ENCODE measurements at regions not wholly inside any gene's neighbourhood (a gene's known extent, or its start where the extent isn't known, plus 50 kb on each side); places are given as distances from the start of the nearest gene placed in this dataset.

DNA sequence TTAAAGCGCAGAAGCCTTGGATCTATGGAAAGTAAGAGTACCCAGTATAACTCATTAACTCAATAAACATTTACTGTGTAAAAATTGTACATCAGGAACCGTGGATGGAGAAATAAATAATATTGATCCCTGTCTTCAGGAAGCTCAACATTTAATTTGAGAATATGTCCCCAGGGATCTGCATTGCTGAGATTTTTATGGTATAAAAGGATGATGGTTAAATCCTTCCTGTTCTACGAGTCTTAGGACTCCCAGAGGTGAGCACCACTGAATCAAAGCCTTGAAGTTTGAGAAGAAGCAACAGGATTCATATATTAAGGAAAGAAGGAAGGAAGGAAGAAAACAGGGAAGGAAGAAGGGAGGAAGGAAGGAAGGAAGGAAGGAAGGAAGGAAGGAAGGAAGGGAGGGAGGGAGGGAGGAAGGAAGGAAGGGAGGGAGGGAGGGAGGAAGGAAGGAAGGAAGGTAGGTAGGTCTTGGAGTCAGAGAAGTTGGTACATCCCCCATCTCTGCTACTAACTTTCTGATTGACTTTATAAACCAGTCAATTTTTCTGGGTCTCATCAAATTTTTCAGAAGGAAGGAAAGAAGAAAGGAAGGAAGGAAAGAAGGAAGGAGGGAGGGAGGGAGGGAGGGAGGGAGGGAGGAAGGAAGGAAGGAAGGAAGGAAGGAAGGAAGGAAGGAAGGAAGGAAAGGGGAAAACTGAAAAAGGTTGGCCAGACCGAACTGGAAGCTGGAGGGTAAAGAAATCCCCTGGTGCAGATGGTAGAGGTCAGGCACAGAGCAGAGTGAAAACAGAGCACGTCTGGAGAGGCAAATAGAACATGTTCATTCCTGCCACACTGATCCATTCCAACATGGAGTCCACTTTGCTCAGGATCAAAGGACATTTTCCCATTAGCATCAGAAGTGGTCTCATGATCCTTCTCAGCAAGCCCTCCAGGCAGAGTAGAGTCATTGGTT is 422.2 kb upstream of the CDH11 start:
- Histone ChIP-seq H4K8ac (ENCODE audit: extremely low read depth, insufficient read depth, low read length) (no peak overlapping the region), H3K27ac (ENCODE audit: low read depth, low read length) (no peak overlapping the region), H3K79me2 (ENCODE audit: control insufficient read depth in 1 of 2, insufficient read depth in 2 of 2, low read length in 2 of 2) (no peaks in the 10 kb centered on the region), H3K4me2 (ENCODE audit: insufficient read depth in 1 of 2, low read depth in 2 of 2, low read length in 2 of 2) (no peak overlapping the region), H4K5ac (ENCODE audit: insufficient read length, low read depth, low read length) (no peak overlapping the region), H3K56ac (replicated peaks; ENCODE audit: insufficient read length, low read depth, low read length) (no peak overlapping the region), H3K4me3 (ENCODE audit: extremely low read depth in 1 of 4, insufficient read depth in 2 of 4, low read depth in 3 of 4, low read length in 4 of 4) (no peak overlapping the region), H2AK5ac (ENCODE audit: low read depth, low read length) (no peak overlapping the region), H4K20me1 (replicated peaks in 1 of 2; ENCODE audit: control insufficient read depth in 1 of 2, insufficient read depth in 2 of 2, low read length in 2 of 2) (no peaks in the 10 kb centered on the region), H3K4ac (replicated peaks; ENCODE audit: insufficient read length, low read depth, low read length) (no peak overlapping the region), H2BK20ac (ENCODE audit: low read length) (no peak overlapping the region), H3K79me1 (ENCODE audit: low read depth, low read length) (no peaks in the 10 kb centered on the region), H2BK5ac (ENCODE audit: low read depth, low read length) (no peak overlapping the region), H2BK15ac (ENCODE audit: low read length) (no peak overlapping the region), H2BK12ac (ENCODE audit: low read depth, low read length) (no peak overlapping the region; the same call in 1 of the 2 replicates), H3K4me1 (replicated peaks in 1 of 4; ENCODE audit: control insufficient read depth in 3 of 4, insufficient read depth in 4 of 4, low read length in 3 of 4) (peaks cover 0 to 12% (median under 1%) of the 10 kb centered on the region in 4 experiments; a peak in 4 of 7 replicates), H4K91ac (replicated peaks; ENCODE audit: insufficient read length, low read length) (no peak overlapping the region), H3K18ac (ENCODE audit: extremely low read depth, low read length) (no peak overlapping the region), H3K9ac (replicated peaks in 1 of 4; ENCODE audit: extremely low read depth in 1 of 4, low read depth in 3 of 4, low read length in 3 of 4) (no peak overlapping the region), H3K23ac (ENCODE audit: insufficient read length) (no peak overlapping the region), H2BK120ac (replicated peaks; ENCODE audit: low read depth, low read length) (no peak overlapping the region), H3K14ac (ENCODE audit: insufficient read length) (no peak overlapping the region), H3K27me3 (replicated peaks in 1 of 4; ENCODE audit: control insufficient read depth in 3 of 4, extremely low read depth in 1 of 4, insufficient read depth in 3 of 4, low read length in 3 of 4) (no peaks in the 10 kb centered on the region), H2AFZ (ENCODE audit: low read length) (no peak overlapping the region), H3K23me2 (ENCODE audit: low read depth, low read length) (no peaks in the 10 kb centered on the region; the same call in 1 of the 2 replicates), H3K9me3 (ENCODE audit: insufficient read depth in 2 of 2, low read depth in 1 of 2, low read length in 1 of 2) (no peaks in the 10 kb centered on the region), H3K36me3 (ENCODE audit: control insufficient read depth in 2 of 4, insufficient read depth in 4 of 4, low read length in 3 of 4) (no peaks in the 10 kb centered on the region)
- no peak for FAIRE-seq
- 94% methylated on average over 4 of the region's 5 CpGs; no CpG with 5 or more reads in 1 of the 2 experiments for WGBS, 2 experiments (ENCODE audit: extremely low coverage in 1 of 2, insufficient coverage in 1 of 2, insufficient read length in 1 of 2, insufficient replicate concordance in 2 of 2, low coverage in 1 of 2, low lambda C conversion rate in 2 of 2, missing lambda C conversion rate in 1 of 2)
- no peak for DNase-seq (ENCODE audit: low read depth in 1 of 2, low spot score in 2 of 2)
- ChIA-PET POLR2A (ENCODE audit: partially characterized antibody) (no interaction called here), CTCF (ENCODE audit: partially characterized antibody) (no interaction called here)
- no peak for TF ChIP-seq CEBPB (IDR thresholded peaks at IDR 0.05; ENCODE audit: low read depth, low read length)
- no peak for TF ChIP-seq NRF1 (IDR thresholded peaks at IDR 0.05; ENCODE audit: low read depth, low read length)
- TF ChIP-seq KDM1A (IDR thresholded peaks at IDR 0.05; ENCODE audit: borderline replicate concordance, low read length) = no peak
- no peak for TF ChIP-seq HDAC2 (IDR thresholded peaks at IDR 0.05; ENCODE audit: borderline replicate concordance in 1 of 2, low read depth in 2 of 2, low read length in 2 of 2)
- no peak for TF ChIP-seq NANOG (IDR thresholded peaks at IDR 0.05; ENCODE audit: insufficient read depth, low read depth, low read length, poor library complexity, severe bottlenecking)
- no peak for TF ChIP-seq EZH2 (IDR thresholded peaks at IDR 0.05; ENCODE audit: low read depth, low read length, severe bottlenecking)
- TF ChIP-seq, protein P1, sequence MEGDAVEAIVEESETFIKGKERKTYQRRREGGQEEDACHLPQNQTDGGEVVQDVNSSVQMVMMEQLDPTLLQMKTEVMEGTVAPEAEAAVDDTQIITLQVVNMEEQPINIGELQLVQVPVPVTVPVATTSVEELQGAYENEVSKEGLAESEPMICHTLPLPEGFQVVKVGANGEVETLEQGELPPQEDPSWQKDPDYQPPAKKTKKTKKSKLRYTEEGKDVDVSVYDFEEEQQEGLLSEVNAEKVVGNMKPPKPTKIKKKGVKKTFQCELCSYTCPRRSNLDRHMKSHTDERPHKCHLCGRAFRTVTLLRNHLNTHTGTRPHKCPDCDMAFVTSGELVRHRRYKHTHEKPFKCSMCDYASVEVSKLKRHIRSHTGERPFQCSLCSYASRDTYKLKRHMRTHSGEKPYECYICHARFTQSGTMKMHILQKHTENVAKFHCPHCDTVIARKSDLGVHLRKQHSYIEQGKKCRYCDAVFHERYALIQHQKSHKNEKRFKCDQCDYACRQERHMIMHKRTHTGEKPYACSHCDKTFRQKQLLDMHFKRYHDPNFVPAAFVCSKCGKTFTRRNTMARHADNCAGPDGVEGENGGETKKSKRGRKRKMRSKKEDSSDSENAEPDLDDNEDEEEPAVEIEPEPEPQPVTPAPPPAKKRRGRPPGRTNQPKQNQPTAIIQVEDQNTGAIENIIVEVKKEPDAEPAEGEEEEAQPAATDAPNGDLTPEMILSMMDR (IDR thresholded peaks at IDR 0.05; ENCODE audit: control extremely low read depth in 1 of 3, insufficient read depth in 1 of 3, low read depth in 1 of 3, low read length in 3 of 3) = no peak
- no peak for TF ChIP-seq EP300 (IDR thresholded peaks at IDR 0.05; ENCODE audit: borderline replicate concordance in 1 of 2, low read depth in 2 of 2, low read length in 2 of 2)
- no peak for TF ChIP-seq SIX5 (IDR thresholded peaks at IDR 0.05; ENCODE audit: low read depth, low read length)

Data from H1 (cell line).